ENCODE measurements at regions not wholly inside any gene's neighbourhood (a gene's known extent, or its start where the extent isn't known, plus 50 kb on each side); places are given as distances from the start of the nearest gene placed in this dataset.

- no peak for ATAC-seq (ENCODE audit: low read depth in 2 of 2)
- H3K27ac Mint-ChIP-seq, result no peak overlapping the region
Measured at GRCh38 chr2:149991576-149991975, 404.0 kb upstream of the MMADHC start.

GRCh38 chr2:149990965-149991364, 403.4 kb upstream of the MMADHC start:
- Mint-ChIP-seq H3K4me3 (no peak overlapping the region), H3K27ac (no peak overlapping the region), H3K4me1 (no peaks in the 10 kb centered on the region), H3K9me3 (peaks cover 0 to 8% (median 2%) of the 10 kb centered on the region in 7 donors), H3K36me3 (no peaks in the 10 kb centered on the region), H3K27me3 (no peaks in the 10 kb centered on the region)
- DNase-seq (no peak), ATAC-seq (ENCODE audit: low read depth in 2 of 2) (no peak)

More at GRCh38 chr2:149991576-149991975, 404.0 kb upstream of the MMADHC start:
- no peak for DNase-seq
- Mint-ChIP-seq H3K36me3 (no peaks in the 10 kb centered on the region), H3K9me3 (peaks cover 0 to 10% (median 2%) of the 10 kb centered on the region in 7 donors), H3K4me3 (no peak overlapping the region), H3K4me1 (no peaks in the 10 kb centered on the region), H3K27me3 (no peaks in the 10 kb centered on the region)

GRCh38 chr2:149989447-149990063, 402.0 kb upstream of the MMADHC start:
- Mint-ChIP-seq H3K4me1 (no peaks in the 10 kb centered on the region), H3K36me3 (no peaks in the 10 kb centered on the region), H3K9me3 (peaks cover 0 to 4% (median 0%) of the 10 kb centered on the region in 7 donors), H3K27ac (no peak overlapping the region), H3K4me3 (no peak overlapping the region), H3K27me3 (no peaks in the 10 kb centered on the region)
- DNase-seq (no peak), ATAC-seq (ENCODE audit: low read depth in 2 of 2) (no peak)

- H3K4me3 Mint-ChIP-seq, result no peak overlapping the region
- H3K9me3 Mint-ChIP-seq, result peaks cover 0 to 4% (median 0%) of the 10 kb centered on the region in 7 donors
- DNase-seq, result no peak
- H3K27me3 Mint-ChIP-seq, result no peaks in the 10 kb centered on the region
- H3K27ac Mint-ChIP-seq, result no peak overlapping the region
- H3K36me3 Mint-ChIP-seq, result no peaks in the 10 kb centered on the region
- no peak for ATAC-seq (ENCODE audit: low read depth in 2 of 2)
- no peaks in the 10 kb centered on the region for H3K4me1 Mint-ChIP-seq
Measured at GRCh38 chr2:149988361-149988760, 400.8 kb upstream of the MMADHC start.

- Mint-ChIP-seq H3K36me3 (no peaks in the 10 kb centered on the region), H3K9me3 (no peaks in the 10 kb centered on the region), H3K27me3 (no peaks in the 10 kb centered on the region), H3K4me1 (no peaks in the 10 kb centered on the region), H3K27ac (no peak overlapping the region), H3K4me3 (no peak overlapping the region)
- ATAC-seq (ENCODE audit: low read depth in 2 of 2), result no peak
- no peak for DNase-seq
Measured at GRCh38 chr2:149986861-149987260, 399.3 kb upstream of the MMADHC start.

- ATAC-seq (ENCODE audit: low read depth in 2 of 2) (no peak), DNase-seq (no peak)
- Mint-ChIP-seq H3K36me3 (no peaks in the 10 kb centered on the region), H3K4me3 (no peak overlapping the region), H3K9me3 (peaks cover 0 to 9% (median 0%) of the 10 kb centered on the region in 7 donors), H3K4me1 (no peaks in the 10 kb centered on the region), H3K27me3 (no peaks in the 10 kb centered on the region), H3K27ac (no peak overlapping the region)
Measured at GRCh38 chr2:149984311-149984710, 396.7 kb upstream of the MMADHC start.

GRCh38 chr2:149972066-149972465, 384.5 kb upstream of the MMADHC start:
- H3K4me3 Mint-ChIP-seq, result no peak overlapping the region
- no peaks in the 10 kb centered on the region for H3K27me3 Mint-ChIP-seq
- no peaks in the 10 kb centered on the region for H3K4me1 Mint-ChIP-seq
- H3K36me3 Mint-ChIP-seq, result no peaks in the 10 kb centered on the region
- DNase-seq, result no peak
- no peak for ATAC-seq (ENCODE audit: low read depth in 2 of 2)
- H3K27ac Mint-ChIP-seq, result no peak overlapping the region
- peaks cover 5 to 20% (median 7%) of the 10 kb centered on the region in 7 donors for H3K9me3 Mint-ChIP-seq

GRCh38 chr2:149954981-149955600, 367.5 kb upstream of the MMADHC start:
- Mint-ChIP-seq H3K27me3 (no peaks in the 10 kb centered on the region), H3K9me3 (peaks cover 0 to 10% (median 7%) of the 10 kb centered on the region in 7 donors), H3K4me3 (no peak overlapping the region), H3K4me1 (no peaks in the 10 kb centered on the region), H3K36me3 (no peaks in the 10 kb centered on the region), H3K27ac (no peak overlapping the region)
- no peak for ATAC-seq (ENCODE audit: low read depth in 2 of 2)
- no peak for DNase-seq

- ATAC-seq (ENCODE audit: low read depth in 2 of 2) (no peak), DNase-seq (no peak)
- H3K9me3 Mint-ChIP-seq, result peaks cover 0 to 10% (median 3%) of the 10 kb centered on the region in 7 donors
- H3K4me1 Mint-ChIP-seq, result no peaks in the 10 kb centered on the region
- no peaks in the 10 kb centered on the region for H3K36me3 Mint-ChIP-seq
- no peak overlapping the region for H3K4me3 Mint-ChIP-seq
- no peaks in the 10 kb centered on the region for H3K27me3 Mint-ChIP-seq
- no peak overlapping the region for H3K27ac Mint-ChIP-seq
Measured at GRCh38 chr2:149953627-149954026, 366.1 kb upstream of the MMADHC start.

GRCh38 chr2:149931486-149931885, 343.9 kb upstream of the MMADHC start:
- peaks cover 0 to 11% (median 3%) of the 10 kb centered on the region in 7 donors for H3K9me3 Mint-ChIP-seq
- H3K36me3 Mint-ChIP-seq, result no peaks in the 10 kb centered on the region
- no peak for DNase-seq
- no peak overlapping the region for H3K4me3 Mint-ChIP-seq
- no peak for ATAC-seq (ENCODE audit: low read depth in 2 of 2)
- H3K27me3 Mint-ChIP-seq, result no peaks in the 10 kb centered on the region
- no peak overlapping the region for H3K27ac Mint-ChIP-seq
- H3K4me1 Mint-ChIP-seq, result no peaks in the 10 kb centered on the region

GRCh38 chr2:149928011-149928410, 340.4 kb upstream of the MMADHC start:
- ATAC-seq (ENCODE audit: low read depth in 2 of 2) (no peak), DNase-seq (no peak)
- Mint-ChIP-seq H3K27ac (peak overlapping the region in 1 of 6 donors; percentile 3), H3K27me3 (no peaks in the 10 kb centered on the region), H3K4me3 (no peak overlapping the region), H3K36me3 (no peaks in the 10 kb centered on the region), H3K9me3 (peaks cover 0 to 5% (median 0%) of the 10 kb centered on the region in 7 donors), H3K4me1 (no peaks in the 10 kb centered on the region)

GRCh38 chr2:149926149-149926548, 338.6 kb upstream of the MMADHC start:
- ATAC-seq (ENCODE audit: low read depth in 2 of 2), result no peak
- Mint-ChIP-seq H3K4me3 (no peak overlapping the region), H3K27me3 (no peaks in the 10 kb centered on the region), H3K27ac (no peak overlapping the region), H3K9me3 (peaks cover 0 to 7% (median 3%) of the 10 kb centered on the region in 7 donors), H3K36me3 (no peaks in the 10 kb centered on the region), H3K4me1 (no peaks in the 10 kb centered on the region)
- no peak for DNase-seq

GRCh38 chr2:149924549-149925213, 337.1 kb upstream of the MMADHC start:
- Mint-ChIP-seq H3K9me3 (peaks cover 2 to 22% (median 8%) of the 10 kb centered on the region in 7 donors), H3K27ac (no peak overlapping the region), H3K4me3 (no peak overlapping the region), H3K27me3 (no peaks in the 10 kb centered on the region), H3K36me3 (peaks cover 0 to 7% of the 10 kb centered on the region in 2 donors), H3K4me1 (no peaks in the 10 kb centered on the region)
- no peak for ATAC-seq (ENCODE audit: low read depth in 2 of 2)
- no peak for DNase-seq

GRCh38 chr2:149924028-149924427, 336.5 kb upstream of the MMADHC start:
- peaks cover 2 to 29% (median 8%) of the 10 kb centered on the region in 7 donors for H3K9me3 Mint-ChIP-seq
- H3K4me1 Mint-ChIP-seq, result no peaks in the 10 kb centered on the region
- peak overlapping the region in 1 of 6 donors; percentile 44 for H3K27ac Mint-ChIP-seq
- no peak for ATAC-seq (ENCODE audit: low read depth in 2 of 2)
- peaks cover 0 to 10% of the 10 kb centered on the region in 2 donors for H3K36me3 Mint-ChIP-seq
- no peak overlapping the region for H3K4me3 Mint-ChIP-seq
- no peaks in the 10 kb centered on the region for H3K27me3 Mint-ChIP-seq
- no peak for DNase-seq
